ENCODE measurements at regions not wholly inside any gene's neighbourhood (a gene's known extent, or its start where the extent isn't known, plus 50 kb on each side); places are given as distances from the start of the nearest gene placed in this dataset.

- no peak for DNase-seq
Measured at GRCh38 chr7:10821156-10821555, 152.5 kb upstream of the PHF14 start.

DNA sequence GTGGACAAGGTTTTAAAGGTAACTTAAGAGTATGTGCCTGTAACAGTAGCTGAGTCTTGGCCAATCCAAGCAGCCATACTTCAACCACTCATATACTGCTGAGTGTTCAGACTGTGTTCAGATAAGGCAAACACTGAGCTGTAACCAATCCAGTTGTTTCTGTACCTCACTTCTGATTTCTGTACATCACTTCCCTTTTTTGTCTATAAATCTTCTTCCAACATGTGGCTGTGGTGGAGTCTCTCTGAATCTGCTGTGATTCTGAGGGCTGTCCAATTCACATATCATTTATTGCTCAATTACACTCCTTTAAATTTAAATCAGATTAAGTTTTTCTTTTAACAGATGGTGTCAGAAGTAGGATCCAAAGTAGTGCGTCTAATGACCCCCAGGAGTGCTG is 149.5 kb upstream of the PHF14 start:
- no peak for DNase-seq

- no peak for DNase-seq
Measured at GRCh38 chr7:10838228-10838627, 135.4 kb upstream of the PHF14 start.

- no peak for DNase-seq
Measured at GRCh38 chr7:10845225-10845624, 128.4 kb upstream of the PHF14 start.

- no peak for DNase-seq
Measured at GRCh38 chr7:10855583-10855982, 118.1 kb upstream of the PHF14 start.

DNA sequence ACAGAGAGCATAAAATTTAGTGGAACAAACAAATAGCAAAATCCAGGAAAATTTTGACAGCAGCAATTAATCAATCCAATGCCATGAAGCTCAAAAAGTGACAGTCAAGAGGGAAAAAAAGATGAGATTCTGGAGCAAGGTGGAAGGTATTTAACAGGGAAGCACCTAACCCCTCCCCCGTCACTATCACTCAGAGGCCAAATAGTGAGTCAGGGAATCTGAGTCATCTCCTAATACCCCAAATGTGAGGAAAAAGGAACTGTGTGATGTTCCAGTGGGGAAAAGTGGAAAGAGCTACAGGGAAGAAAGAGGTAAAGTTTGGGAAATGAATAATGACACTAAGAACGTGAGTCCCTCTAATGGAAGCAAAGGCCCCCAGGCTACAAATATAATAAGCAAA is 113.2 kb upstream of the PHF14 start:
- no peak for DNase-seq

- no peak for DNase-seq
Measured at GRCh38 chr7:10863476-10863875, 110.2 kb upstream of the PHF14 start.

DNA sequence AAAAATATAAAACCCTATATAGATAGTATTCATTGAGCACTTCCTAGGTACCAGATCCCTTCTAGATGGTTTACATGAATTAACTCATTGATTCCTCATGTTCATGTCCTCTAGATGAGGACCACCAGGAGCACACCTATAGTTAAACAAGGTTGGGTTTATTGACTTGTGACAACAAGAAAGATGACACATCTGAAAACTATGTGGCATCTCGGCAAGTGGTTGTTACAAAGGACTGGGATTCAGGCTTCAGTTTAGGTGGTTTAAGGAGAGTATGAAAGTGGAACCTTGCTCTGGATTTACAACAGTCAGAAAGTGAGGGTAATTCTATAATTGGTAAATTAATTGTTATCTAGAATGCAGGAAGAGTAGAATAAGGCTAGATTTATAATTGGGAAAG is 99.0 kb upstream of the PHF14 start:
- DNase-seq: no peak

- DNase-seq: no peak
Measured at GRCh38 chr7:10875080-10875479, 98.6 kb upstream of the PHF14 start.

DNA sequence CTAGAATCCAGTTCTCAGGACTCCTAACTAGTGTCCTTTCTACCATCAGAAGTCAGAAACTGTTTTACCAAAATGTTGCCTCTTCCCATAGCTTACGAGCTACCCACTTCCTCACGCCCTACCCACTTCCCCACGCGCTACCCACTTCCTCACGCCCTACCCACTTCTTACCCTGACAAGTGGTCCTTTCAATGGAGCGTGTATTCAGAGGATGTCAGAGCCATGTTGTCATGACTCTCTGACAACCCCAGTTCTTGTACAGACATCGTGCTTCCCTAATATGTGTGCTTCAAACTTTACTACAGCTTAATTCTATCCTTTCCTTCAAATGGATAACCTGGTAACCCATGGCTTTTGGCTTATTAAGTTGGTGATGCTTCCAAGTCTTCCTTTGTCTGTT is 84.8 kb upstream of the PHF14 start:
- DNase-seq: no peak

DNA sequence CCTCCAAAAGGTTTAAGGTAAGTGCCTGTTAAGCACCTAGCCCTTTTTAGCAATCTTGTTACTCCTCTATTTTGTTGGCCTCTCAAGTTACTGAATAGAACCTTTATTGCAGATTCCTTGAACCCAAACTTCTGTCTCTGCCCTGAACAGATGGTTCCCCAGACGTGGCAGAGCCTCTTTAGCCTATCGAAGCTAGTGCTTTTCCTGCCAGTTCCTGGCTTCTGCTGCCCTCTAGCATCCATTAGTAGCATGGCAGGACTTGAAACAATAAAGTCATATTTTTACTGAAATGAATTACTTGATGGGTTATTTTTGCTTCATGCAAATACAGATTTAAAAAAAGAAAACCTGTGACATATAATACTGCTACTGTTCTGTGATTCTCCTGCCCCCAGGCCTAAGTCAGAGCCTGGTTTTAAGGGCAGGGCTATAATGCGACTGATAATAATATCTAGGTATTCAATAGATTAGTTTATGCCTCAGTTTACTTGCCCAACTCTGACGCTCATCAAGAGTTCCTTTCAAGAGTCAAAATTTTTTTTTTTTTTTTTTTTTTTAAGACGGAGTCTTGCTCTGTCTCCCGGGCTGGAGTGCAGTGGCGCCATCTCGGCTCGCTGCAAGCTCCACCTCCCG is 84.3 kb upstream of the PHF14 start:
- peak; percentile 10 for DNase-seq

GRCh38 chr7:10908600-10908999 is 65.1 kb upstream of the PHF14 start:
- no peak for DNase-seq

- no peak for DNase-seq
Measured at GRCh38 chr7:10910447-10910846, 63.2 kb upstream of the PHF14 start.

DNA sequence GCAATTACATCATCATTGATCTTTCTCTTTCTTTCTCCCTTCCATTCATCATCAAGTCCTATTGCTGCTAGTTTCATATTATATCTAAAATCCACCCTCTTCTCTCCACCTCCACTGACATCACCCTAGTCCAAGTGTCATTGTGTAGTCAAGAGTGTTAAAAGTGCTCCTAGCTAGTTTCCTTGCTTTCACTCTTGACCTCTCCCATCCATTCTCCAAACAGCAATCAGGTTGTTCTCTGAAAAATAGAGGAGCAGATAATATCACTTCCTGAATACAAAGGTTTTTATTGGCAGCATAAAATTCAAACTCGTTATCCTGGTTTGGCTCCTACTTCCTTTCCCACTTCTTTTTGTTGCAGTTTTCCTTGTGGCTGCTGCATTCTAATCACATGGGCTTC is 61.6 kb upstream of the PHF14 start:
- DNase-seq: no peak

DNA sequence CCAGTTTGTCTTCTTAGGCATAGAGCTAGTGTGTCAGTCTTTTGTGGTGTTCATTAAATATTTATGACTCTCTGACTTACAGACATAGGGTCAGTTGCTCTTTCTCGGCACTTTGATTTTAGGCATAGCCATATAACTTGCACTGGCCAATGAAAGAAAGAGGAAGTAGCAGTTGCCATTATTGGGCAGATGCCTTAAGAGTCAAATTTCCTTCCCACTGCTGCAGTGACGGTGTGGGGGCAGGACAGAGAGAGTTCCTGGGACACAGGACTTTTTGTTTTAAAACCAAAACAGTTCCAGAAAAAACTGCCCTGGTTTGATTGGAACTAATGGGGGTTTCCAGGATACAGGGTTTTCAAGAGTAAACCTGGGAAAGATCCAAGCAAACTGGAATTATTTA is 60.2 kb upstream of the PHF14 start:
- no peak for DNase-seq

GRCh38 chr7:10918093-10918590 is 55.5 kb upstream of the PHF14 start:
- DNase-seq: no peak

GRCh38 chr7:10919923-10920322 is 53.7 kb upstream of the PHF14 start:
- no peak for DNase-seq
